T47D (cell line): ENCODE measurements at regions not wholly inside any gene's neighbourhood (a gene's known extent, or its start where the extent isn't known, plus 50 kb on each side); places are given as distances from the start of the nearest gene placed in this dataset.

ENCODE experiments used
- DNase-seq, 2 experiments: peaks; one replicate each; pipeline versions ENCODE4 v3.0.0 to v3.0.0-alpha.2; 2011 to 2012; ENCODE audit warnings: low read depth in 1 of 2, low spot score in 1 of 2
- JUND ChIP-seq: IDR thresholded peaks from 2 replicates; pipeline ENCODE4 v1.6.1; 2012; ENCODE audit warnings: low read depth
- in situ Hi-C: cut with HindIII; loops from 2 replicates; pipeline ENCODE4 v1.10.0; 2016; ENCODE audit warnings: low sequenced_read_pairs, low pct_unique_long_range_greater_than_20kb

GRCh38 chr6:164427728-164428402 is 881.5 kb downstream of the C6orf118 start:
- no peak for TF ChIP-seq JUND
- in situ Hi-C loops: no loop called here
- no peak for DNase-seq

DNA sequence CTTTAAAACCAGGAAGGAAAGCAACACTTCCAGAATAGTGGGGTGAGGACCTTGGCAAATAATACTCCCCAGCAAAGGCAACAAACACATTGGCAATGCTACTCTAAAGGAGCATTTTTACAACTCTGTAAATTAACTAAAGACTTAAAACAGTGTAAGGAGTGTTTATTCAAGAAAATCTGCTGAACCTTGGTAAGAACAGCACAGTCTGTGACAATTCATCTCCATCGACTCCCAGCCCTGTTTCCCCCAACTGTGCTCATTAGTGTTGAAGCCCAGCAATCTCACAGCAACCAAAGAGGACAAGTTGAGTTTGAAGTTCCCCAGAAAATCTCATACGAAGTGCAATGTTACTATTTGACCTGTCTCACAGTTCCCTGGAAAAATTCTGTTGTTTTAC is 884.9 kb downstream of the C6orf118 start:
- in situ Hi-C loops: no loop called here
- DNase-seq: no peak
- TF ChIP-seq JUND: no peak

- DNase-seq: peak in 1 of 2 experiments; percentile 12
- in situ Hi-C loops: no loop called here
- TF ChIP-seq JUND: no peak
Observed at GRCh38 chr6:164419099-164419498, 890.3 kb downstream of the C6orf118 start.

- no peak for DNase-seq
- no peak for TF ChIP-seq JUND
- in situ Hi-C loops: no loop called here
Observed at GRCh38 chr6:164418262-164418588, 891.2 kb downstream of the C6orf118 start.

DNA sequence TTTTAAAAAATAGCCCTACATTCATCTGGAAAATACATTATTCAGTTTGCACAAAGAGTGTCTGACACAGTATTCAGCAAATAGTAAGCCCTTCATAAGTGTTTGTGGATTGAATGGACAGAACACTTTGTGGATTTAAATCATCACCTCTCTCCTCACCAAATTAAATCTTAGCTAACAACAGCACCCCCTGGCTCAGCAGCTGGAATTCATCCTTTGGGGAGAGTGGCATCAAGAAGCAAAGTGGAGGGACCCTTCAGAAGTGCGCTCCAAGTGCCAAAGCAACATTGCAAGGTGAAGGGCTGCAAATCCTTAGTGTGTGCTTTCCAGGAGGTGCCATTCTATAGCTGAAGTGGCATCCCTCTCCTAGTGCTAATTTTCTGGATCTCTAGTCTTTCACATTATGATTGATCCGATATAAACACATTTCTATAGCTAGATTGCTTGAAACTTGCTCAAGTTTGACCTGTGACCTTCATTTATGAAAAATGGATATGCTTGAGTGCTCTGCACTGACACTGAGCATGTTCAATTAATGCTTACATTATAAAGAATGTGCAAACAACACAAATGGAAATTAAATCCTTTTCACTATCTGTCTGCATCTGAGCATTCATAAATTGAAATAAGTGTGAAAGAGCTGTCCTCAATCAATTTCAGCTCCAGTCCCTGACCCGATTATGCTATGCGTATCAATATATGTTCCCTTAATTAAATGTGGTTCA is 891.7 kb downstream of the C6orf118 start:
- TF ChIP-seq JUND: no peak
- no peak for DNase-seq
- in situ Hi-C loops: no loop called here

DNA sequence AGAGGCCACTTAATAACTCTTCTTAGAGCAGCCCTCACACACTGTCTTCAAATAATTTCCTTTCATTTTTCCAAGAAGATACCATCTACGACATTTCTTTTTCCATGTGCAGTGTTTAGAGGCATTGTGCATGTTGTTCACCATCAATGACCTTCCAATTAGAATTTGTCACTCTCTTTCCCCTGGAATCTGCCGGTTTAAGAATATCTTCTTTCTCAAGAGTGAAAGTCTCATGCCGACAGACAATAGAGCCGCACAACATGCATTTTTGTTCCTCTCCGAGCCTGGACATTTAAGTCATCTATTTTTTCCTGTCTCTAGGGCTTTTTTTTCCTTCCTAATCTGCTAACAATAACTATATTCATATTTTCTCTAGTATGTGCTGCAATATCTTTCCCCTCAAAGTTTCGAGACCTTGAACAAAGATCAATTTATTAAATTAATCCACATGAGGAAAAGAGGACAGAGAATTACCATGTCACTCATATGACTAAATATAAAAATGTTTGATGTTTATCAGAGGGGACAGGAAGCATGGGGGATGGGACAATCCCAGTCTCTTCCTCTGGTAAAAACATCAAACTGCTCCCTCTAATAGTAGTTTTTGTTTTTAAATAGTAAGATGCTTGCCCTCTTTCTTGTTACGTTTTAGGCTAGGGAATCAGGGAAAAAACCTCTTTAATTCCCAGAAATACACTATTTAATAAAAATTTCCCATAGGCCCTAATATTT is 893.4 kb downstream of the C6orf118 start:
- DNase-seq: no peak
- no peak for TF ChIP-seq JUND
- in situ Hi-C loops: no loop called here

GRCh38 chr6:164414695-164415094 is 894.7 kb downstream of the C6orf118 start:
- no peak for TF ChIP-seq JUND
- in situ Hi-C loops: no loop called here
- no peak for DNase-seq

GRCh38 chr6:164412566-164412965 is 896.8 kb downstream of the C6orf118 start:
- in situ Hi-C loops: no loop called here
- DNase-seq: no peak
- no peak for TF ChIP-seq JUND

DNA sequence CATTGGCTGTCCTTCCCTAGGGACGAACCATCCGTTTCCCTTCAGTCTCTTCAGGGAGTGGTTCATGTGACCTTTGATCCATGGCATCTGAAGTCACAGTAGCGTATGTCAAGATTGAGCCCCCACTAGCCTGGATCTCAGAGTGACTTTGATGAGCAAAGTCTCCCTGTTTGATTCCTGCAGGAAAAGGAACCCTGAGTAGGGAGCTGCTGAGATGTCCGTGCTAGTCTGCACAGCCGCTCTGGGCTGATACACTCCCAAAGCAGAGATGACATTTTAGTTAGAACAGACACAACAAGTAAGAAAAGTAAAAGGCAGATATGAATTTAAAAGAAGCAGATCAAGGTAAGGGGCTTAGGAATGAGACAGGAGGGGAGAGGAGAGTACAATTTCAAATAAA is 899.4 kb downstream of the C6orf118 start:
- no peak for DNase-seq
- no peak for TF ChIP-seq JUND
- in situ Hi-C loops: no loop called here

DNA sequence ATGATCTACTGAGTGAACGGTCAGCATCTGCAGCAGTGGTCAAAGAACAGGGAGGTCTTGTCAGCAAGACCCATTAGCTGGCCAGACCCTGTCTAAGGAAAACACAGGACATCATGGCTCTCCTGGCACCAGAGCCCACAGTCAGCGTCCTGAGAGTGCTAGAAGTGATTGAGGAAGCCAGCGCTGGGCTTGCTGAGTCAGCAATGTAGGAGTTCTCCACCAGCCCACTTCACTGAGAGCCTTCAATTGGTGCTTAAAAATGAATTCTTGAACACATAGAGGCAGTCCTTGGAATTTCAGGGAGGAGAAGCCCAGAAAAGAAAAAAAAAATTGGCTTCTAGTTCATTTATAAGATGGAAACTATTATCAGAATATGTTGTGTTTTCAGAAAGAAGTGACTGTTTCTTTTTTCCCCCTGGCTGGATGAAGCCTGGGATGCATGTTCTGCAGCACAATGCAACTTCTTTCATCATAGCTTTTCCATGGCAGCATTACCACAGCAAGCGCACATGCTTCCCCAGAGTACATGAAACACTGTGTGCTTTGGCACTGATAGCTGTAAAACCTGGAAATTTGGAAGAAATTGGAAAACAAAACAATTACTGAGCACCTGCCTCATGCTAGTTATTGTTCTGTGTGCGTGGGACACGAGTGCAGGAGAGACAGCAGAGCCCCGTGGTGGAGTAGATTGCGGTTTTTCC is 899.9 kb downstream of the C6orf118 start:
- in situ Hi-C loops: no loop called here
- no peak for DNase-seq
- TF ChIP-seq JUND: no peak

DNA sequence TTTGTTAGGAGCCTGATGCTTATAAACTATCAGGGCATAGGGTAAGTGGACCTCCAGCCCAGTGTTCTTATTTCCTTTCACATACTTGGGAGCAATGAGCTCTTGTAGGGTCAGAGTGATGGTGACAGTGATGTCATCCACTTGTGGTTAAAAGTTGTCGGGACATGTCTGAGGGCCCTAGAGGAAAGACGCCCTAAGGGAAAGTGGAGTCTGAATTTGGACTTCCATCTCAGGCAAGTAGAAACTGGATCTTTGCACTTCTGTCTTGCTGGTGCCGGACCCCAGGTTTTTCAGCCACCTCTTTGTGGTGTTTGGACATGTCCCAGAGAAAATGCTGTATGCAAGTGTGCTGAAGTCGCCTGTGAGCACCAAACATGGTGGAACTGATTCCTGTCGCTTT is 900.5 kb downstream of the C6orf118 start:
- TF ChIP-seq JUND: no peak
- DNase-seq: no peak
- in situ Hi-C loops: no loop called here

GRCh38 chr6:164404812-164405488 is 904.5 kb downstream of the C6orf118 start:
- no peak for TF ChIP-seq JUND
- DNase-seq: no peak
- in situ Hi-C loops: no loop called here
